ENCODE measurements at regions not wholly inside any gene's neighbourhood (a gene's known extent, or its start where the extent isn't known, plus 50 kb on each side); places are given as distances from the start of the nearest gene placed in this dataset.

DNA sequence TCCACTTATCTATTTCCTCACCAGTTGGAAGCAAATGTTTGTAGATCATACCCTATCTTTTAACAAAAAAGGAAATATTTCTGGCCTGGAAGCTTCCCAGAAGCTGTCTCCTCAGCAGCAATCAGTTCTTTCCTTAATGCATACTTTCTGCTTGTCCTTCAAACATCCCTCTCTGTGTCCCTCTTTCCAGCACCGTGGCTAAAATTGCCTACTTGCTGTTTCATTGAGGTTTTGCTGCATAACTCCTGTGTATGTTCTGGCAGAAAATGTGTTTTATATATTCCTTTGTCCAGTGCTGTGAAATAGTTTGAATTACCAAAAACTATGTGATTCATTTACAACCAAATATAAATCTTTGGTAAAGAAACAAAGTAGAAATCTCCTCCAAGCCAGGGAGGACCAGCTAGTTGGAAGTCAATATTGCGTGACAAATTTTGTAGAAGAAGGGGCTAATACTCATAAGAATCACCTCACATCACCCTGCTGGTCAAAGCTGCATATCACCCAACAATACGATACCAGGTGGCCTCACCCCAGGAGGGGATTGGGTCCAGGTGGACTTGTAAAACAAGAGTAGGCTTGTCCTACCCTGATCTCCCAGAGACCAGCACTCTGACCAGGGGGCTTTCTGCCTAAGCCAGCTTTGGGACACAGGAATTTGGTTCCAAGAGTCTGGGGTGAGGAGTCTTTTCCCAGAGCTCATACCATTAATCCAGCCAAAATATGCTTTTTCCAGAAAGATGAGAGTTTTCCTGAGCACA lies 198.4 kb upstream of the SNX2 start:
- Mint-ChIP-seq H3K36me3 (ENCODE audit: low read depth) (no peaks in the 10 kb centered on the region), H3K9me3 (no peaks in the 10 kb centered on the region), H3K4me1 (ENCODE audit: low read depth) (no peaks in the 10 kb centered on the region), H3K27me3 (ENCODE audit: low read depth) (no peaks in the 10 kb centered on the region), H3K27ac (no peak overlapping the region), H3K4me3 (no peak overlapping the region)

DNA sequence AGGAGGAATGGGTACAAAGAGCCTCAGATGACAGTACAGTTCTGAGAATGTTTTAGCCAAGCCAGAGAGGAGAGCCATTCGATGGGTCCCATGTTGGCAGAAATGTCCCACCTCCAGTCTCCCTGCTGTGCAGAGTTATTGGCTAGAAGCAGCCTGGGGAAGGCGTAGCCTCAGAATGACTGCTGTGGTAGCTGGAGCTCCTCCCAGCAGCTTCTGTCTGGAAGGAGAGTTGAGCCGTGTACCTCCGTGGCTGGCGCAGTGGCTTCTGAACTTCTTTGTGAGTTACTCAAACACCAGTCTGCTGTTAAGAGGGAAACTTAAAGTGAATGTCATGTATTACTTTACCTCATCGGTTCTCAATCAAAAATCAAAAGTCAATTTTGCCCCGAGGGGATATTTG lies 193.3 kb upstream of the SNX2 start:
- Mint-ChIP-seq H3K27ac (no peak overlapping the region), H3K9me3 (no peaks in the 10 kb centered on the region), H3K4me1 (ENCODE audit: low read depth) (no peaks in the 10 kb centered on the region), H3K4me3 (no peak overlapping the region), H3K36me3 (ENCODE audit: low read depth) (no peaks in the 10 kb centered on the region), H3K27me3 (ENCODE audit: low read depth) (no peaks in the 10 kb centered on the region)

DNA sequence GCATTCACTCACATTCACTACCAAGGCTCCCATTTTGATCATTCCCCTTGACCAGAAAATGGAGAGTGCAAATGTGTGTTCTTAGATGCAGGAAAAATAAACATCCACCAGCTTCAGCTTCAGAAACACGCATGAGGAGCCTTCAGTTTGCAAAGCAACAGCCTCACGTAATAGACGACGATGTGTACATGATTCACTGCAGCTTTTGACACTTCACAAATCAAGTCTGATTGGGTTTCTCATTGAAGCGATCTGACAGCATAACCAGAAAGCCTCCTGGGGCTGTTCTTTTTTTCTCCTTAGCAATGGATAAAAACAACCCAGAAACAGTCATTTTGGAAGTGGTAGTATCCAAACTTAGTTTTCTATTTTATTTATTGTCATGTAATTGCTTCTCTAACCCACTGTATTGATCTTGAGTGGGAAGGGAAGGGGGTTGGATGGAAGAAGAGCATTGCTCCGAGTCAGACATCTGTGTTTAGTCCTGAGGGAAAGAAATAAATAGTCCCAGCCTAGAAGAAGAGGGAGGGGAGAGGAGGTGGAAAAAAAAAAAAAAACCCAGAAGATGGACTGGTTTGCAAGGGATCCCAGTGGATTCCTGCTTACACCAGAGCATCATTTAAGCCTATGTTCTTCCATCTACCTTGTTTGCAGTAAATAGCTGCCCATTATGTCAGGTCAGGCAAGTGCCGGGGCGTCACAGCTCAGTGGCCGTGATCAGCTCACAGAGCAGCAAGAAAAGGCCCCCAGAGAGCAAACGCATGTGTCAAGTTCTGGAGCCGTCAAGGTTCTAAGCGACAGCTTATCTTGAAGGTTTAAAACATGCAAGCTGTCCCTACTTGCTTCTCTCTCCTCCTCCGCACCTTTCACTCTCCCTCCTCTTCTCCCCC lies 190.2 kb upstream of the SNX2 start:
- Mint-ChIP-seq H3K9me3 (no peaks in the 10 kb centered on the region), H3K27ac (no peak overlapping the region), H3K36me3 (ENCODE audit: low read depth) (no peaks in the 10 kb centered on the region), H3K4me1 (ENCODE audit: low read depth) (no peaks in the 10 kb centered on the region), H3K27me3 (ENCODE audit: low read depth) (no peaks in the 10 kb centered on the region), H3K4me3 (no peak overlapping the region)

GRCh38 chr5:122585371-122585770 lies 189.5 kb upstream of the SNX2 start:
- no peak overlapping the region for H3K4me3 Mint-ChIP-seq
- H3K27ac Mint-ChIP-seq = no peak overlapping the region
- H3K36me3 Mint-ChIP-seq (ENCODE audit: low read depth) = no peaks in the 10 kb centered on the region
- H3K27me3 Mint-ChIP-seq (ENCODE audit: low read depth) = no peaks in the 10 kb centered on the region
- no peaks in the 10 kb centered on the region for H3K4me1 Mint-ChIP-seq (ENCODE audit: low read depth)
- no peaks in the 10 kb centered on the region for H3K9me3 Mint-ChIP-seq

DNA sequence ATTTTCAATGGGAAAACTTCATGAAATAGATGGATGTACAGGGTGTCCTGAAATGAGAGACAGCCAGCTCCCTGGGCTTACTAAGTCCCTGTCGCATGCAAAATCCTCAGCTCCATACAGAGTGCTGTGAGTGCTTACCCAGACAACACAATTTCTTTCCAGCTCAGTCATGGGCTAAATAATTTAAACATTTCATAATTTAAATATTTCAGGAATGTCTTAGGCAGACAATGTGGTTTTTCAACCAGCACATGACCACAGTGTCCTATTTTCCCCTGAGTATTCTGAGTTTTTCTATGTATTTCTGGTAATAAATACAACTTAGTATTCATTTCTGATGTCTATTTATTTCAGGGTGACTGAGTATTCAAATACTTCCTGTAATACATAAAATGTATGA lies 188.5 kb upstream of the SNX2 start:
- no peaks in the 10 kb centered on the region for H3K27me3 Mint-ChIP-seq (ENCODE audit: low read depth)
- no peaks in the 10 kb centered on the region for H3K36me3 Mint-ChIP-seq (ENCODE audit: low read depth)
- no peak overlapping the region for H3K4me3 Mint-ChIP-seq
- H3K9me3 Mint-ChIP-seq = no peaks in the 10 kb centered on the region
- H3K4me1 Mint-ChIP-seq (ENCODE audit: low read depth) = no peaks in the 10 kb centered on the region
- no peak overlapping the region for H3K27ac Mint-ChIP-seq

- Mint-ChIP-seq H3K4me1 (ENCODE audit: low read depth) (no peaks in the 10 kb centered on the region), H3K27ac (no peak overlapping the region), H3K9me3 (no peaks in the 10 kb centered on the region), H3K4me3 (no peak overlapping the region), H3K27me3 (ENCODE audit: low read depth) (no peaks in the 10 kb centered on the region), H3K36me3 (ENCODE audit: low read depth) (no peaks in the 10 kb centered on the region)
Observed at GRCh38 chr5:122591828-122592227, 183.1 kb upstream of the SNX2 start.

DNA sequence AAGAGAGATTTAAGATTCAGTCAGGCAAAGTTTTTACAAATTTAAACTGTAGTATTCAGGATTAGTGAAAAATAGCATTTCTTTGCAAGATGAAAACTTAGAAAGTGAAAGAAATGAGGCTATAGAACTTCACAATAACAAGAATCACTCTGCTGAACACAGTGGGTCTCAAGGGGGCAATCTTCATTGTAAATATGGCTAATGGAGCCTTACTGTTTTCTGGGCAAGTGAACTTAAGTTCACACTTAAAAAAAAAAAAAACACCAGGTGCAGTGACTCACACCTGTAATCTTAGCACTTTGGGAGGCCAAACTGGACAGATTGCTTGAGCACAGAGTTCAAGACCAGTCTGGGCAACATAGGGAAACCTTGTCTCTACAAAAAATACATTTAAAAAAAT lies 175.9 kb upstream of the SNX2 start:
- Mint-ChIP-seq H3K27ac (no peak overlapping the region), H3K4me3 (no peak overlapping the region), H3K27me3 (ENCODE audit: low read depth) (no peaks in the 10 kb centered on the region), H3K36me3 (ENCODE audit: low read depth) (no peaks in the 10 kb centered on the region), H3K4me1 (ENCODE audit: low read depth) (no peaks in the 10 kb centered on the region), H3K9me3 (peaks cover 5% of the 10 kb centered on the region)

- Mint-ChIP-seq H3K36me3 (ENCODE audit: low read depth) (no peaks in the 10 kb centered on the region), H3K27ac (no peak overlapping the region), H3K9me3 (peaks cover 5% of the 10 kb centered on the region), H3K4me3 (no peak overlapping the region), H3K4me1 (ENCODE audit: low read depth) (no peaks in the 10 kb centered on the region), H3K27me3 (ENCODE audit: low read depth) (no peaks in the 10 kb centered on the region)
Observed at GRCh38 chr5:122600924-122601323, 174.0 kb upstream of the SNX2 start.

DNA sequence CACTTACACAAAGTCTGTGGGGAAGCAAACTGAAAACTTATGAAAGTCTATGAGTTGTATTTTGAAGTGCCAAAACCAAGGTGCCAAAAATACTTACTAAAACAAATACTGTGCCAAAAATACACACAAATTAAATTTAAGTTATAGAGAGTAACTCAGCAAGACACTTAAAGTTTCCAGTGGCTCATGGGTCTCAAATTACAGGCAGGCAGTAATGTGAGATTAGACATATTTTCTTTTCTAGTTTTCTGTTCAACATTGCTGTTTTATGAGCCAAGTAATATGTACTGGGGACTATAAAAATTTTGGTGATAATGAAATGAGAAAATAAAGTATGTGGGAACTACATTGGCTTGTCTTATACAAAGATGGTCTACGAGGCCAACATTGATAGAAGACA lies 172.2 kb upstream of the SNX2 start:
- Mint-ChIP-seq H3K36me3 (ENCODE audit: low read depth) (no peaks in the 10 kb centered on the region), H3K9me3 (peaks cover 5% of the 10 kb centered on the region)

DNA sequence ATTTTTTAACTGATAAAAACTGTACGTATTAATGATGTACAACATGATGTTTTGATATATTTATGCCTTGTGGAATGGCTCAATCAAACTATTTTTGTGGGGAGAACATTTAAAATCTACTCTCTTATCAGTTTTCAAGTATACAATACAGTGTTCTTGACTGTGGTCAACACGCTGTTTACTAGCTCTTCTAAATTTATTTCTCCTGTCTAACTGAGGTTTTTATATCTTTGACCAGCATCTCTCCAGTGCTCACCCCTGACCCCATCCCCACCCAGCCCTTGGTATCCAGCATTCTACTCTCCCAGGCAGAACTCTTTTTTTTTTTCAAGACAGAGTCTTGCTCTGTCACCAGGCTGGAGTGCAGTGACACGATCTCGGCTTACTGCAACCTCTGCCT lies 169.6 kb upstream of the SNX2 start:
- Mint-ChIP-seq H3K4me3 (no peak overlapping the region), H3K9me3 (peaks cover 5% of the 10 kb centered on the region), H3K27ac (no peak overlapping the region), H3K4me1 (ENCODE audit: low read depth) (no peaks in the 10 kb centered on the region), H3K27me3 (ENCODE audit: low read depth) (no peaks in the 10 kb centered on the region), H3K36me3 (ENCODE audit: low read depth) (no peaks in the 10 kb centered on the region)

More for the DNA sequence above, 172.2 kb upstream of the SNX2 start:
- no peak overlapping the region for H3K4me3 Mint-ChIP-seq
- H3K4me1 Mint-ChIP-seq (ENCODE audit: low read depth) = no peaks in the 10 kb centered on the region
- H3K27me3 Mint-ChIP-seq (ENCODE audit: low read depth) = no peaks in the 10 kb centered on the region
- H3K27ac Mint-ChIP-seq = no peak overlapping the region

- H3K27ac Mint-ChIP-seq = no peak overlapping the region
- H3K27me3 Mint-ChIP-seq (ENCODE audit: low read depth) = no peaks in the 10 kb centered on the region
- H3K9me3 Mint-ChIP-seq = no peaks in the 10 kb centered on the region
- H3K4me1 Mint-ChIP-seq (ENCODE audit: low read depth) = no peaks in the 10 kb centered on the region
- H3K4me3 Mint-ChIP-seq = no peak overlapping the region
- H3K36me3 Mint-ChIP-seq (ENCODE audit: low read depth) = no peaks in the 10 kb centered on the region
Observed at GRCh38 chr5:122607818-122608217, 167.1 kb upstream of the SNX2 start.

DNA sequence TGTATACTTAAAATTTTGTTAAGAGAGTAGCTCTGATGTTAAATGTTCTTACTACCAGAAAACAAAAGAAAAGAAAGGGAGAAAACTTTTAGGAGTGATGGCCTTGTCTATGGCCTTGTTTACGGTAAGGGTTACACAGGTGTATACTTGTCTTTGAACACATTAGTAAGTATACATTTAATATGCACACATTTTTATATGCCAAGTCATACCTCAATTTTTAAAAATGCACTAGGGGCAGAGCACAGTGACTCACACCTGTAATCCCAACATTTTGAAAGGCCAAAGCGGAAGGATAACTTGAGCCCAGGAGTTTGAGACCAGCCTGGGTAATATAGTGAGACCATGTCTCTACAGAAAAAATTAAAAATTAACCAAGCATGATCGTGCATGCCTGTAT lies 166.7 kb upstream of the SNX2 start:
- Mint-ChIP-seq H3K4me3 (no peak overlapping the region), H3K9me3 (no peaks in the 10 kb centered on the region), H3K36me3 (ENCODE audit: low read depth) (no peaks in the 10 kb centered on the region), H3K27me3 (ENCODE audit: low read depth) (no peaks in the 10 kb centered on the region), H3K4me1 (ENCODE audit: low read depth) (no peaks in the 10 kb centered on the region), H3K27ac (no peak overlapping the region)

DNA sequence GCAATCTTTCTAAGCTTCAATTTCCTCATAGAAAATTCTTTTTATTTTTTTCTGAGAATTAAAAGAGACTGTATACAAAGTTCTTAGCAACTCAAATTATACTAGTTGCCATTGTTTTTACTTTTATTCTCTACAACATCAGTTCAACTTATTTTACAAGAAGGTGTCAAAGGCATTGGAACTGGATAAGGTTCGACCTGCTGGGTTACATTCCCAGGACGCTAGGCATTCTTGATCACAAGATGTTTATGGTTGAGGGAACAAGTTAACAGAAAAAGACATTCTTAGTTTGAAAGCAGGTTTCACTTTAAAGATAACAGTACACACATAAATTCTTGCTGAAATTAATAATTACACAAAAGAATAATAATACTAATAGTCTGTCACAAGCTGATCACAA lies 163.5 kb upstream of the SNX2 start:
- Mint-ChIP-seq H3K4me3 (no peak overlapping the region), H3K27ac (no peak overlapping the region), H3K36me3 (ENCODE audit: low read depth) (no peaks in the 10 kb centered on the region), H3K9me3 (no peaks in the 10 kb centered on the region), H3K4me1 (ENCODE audit: low read depth) (no peaks in the 10 kb centered on the region), H3K27me3 (ENCODE audit: low read depth) (no peaks in the 10 kb centered on the region)

DNA sequence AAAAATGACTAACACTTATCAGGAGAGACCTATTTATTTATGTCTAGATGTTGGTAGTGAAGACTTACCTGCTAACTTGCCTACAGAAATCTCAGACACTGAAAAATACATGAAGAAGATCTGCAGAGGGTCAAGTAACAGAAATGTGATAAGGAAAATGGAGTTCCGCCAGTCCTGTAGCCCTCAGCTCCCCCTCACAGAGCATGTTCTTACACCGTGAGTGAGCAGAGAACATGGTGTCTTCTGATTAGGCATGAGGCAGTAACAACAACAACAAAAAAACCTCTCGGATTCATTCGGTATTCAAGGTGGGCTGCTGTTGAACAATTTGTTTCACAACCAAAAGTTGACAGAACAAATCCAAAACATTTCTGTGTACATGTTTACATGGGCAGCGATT lies 162.0 kb upstream of the SNX2 start:
- H3K27ac Mint-ChIP-seq = no peak overlapping the region
- H3K27me3 Mint-ChIP-seq (ENCODE audit: low read depth) = no peaks in the 10 kb centered on the region
- H3K9me3 Mint-ChIP-seq = no peaks in the 10 kb centered on the region
- no peak overlapping the region for H3K4me3 Mint-ChIP-seq
- H3K4me1 Mint-ChIP-seq (ENCODE audit: low read depth) = no peaks in the 10 kb centered on the region
- H3K36me3 Mint-ChIP-seq (ENCODE audit: low read depth) = no peaks in the 10 kb centered on the region

GRCh38 chr5:122615146-122615545 lies 159.7 kb upstream of the SNX2 start:
- Mint-ChIP-seq H3K9me3 (no peaks in the 10 kb centered on the region), H3K4me3 (no peak overlapping the region), H3K4me1 (ENCODE audit: low read depth) (no peaks in the 10 kb centered on the region), H3K27ac (no peak overlapping the region), H3K27me3 (ENCODE audit: low read depth) (no peaks in the 10 kb centered on the region), H3K36me3 (ENCODE audit: low read depth) (no peaks in the 10 kb centered on the region)

Measured in T-helper 1 cell treated with Interleukin-12 subunit alpha and Interleukin-12 subunit beta and Interleukin-4 antibody, amounts not matched to agents 30 μg/mL and 1 μg/mL, for 36 hours (primary cell).